NCI-H226 (cell line): ENCODE measurements at regions not wholly inside any gene's neighbourhood (a gene's known extent, or its start where the extent isn't known, plus 50 kb on each side); places are given as distances from the start of the nearest gene placed in this dataset.

Experiments
- DNase-seq: peaks from one replicate; pipeline ENCODE4 v3.0.0-alpha.2; 2015

DNA sequence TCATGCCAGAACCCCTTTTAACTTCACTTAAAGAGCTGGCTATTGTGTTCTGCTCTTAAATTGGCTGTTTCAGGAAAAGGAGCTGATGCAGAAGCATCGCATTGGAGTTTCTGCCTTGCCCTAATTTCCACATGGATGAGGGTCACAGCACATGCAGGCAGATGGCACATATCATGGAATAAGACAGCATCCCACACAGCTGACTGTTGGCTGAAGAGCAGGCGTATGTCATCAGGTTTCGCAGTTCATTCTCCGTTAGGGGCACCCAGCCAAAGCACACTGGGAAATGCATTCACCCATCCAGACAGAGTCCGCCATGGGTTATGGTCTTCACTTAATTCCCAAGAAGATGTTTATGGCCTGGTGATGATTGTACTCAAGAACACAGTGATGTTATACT is 572.5 kb downstream of the LIG4 start:
- DNase-seq, result no peak

DNA sequence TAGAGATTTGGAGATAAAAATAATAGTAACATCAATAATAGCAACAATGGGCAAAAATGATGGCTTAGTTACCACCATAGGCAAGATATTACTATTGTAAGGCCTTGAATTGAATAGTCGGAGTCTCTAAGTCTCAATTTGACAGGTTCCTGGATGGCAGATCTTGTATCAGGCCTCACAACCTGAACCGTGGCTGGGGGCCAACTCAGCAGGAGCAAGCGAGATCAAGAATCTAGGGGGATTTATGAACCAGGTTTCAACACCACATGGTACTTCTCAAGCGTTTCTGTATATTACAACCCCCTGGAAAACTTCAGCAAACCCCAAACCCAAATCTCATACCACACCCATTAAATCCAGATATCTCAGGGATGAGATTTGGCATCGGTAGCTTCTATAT is 573.8 kb downstream of the LIG4 start:
- DNase-seq, result no peak

DNA sequence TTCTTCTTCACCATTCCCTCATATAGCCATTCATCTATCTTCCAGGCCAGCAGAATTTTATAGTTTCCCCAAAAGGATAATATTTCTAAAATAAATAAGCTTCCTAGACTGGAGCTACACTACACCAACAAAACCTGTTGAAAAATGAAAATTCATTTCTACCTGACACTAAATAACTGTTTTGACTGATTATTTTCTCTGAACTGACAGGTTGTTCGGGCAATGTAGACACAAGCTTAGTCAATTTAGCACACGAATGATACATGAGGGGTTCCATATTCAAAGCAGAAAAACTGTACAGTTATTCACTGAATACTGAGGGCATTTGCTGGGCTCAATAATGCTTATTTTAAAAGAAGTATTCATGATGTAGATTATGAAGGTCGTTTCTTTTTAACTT is 589.7 kb downstream of the LIG4 start:
- no peak for DNase-seq

DNA sequence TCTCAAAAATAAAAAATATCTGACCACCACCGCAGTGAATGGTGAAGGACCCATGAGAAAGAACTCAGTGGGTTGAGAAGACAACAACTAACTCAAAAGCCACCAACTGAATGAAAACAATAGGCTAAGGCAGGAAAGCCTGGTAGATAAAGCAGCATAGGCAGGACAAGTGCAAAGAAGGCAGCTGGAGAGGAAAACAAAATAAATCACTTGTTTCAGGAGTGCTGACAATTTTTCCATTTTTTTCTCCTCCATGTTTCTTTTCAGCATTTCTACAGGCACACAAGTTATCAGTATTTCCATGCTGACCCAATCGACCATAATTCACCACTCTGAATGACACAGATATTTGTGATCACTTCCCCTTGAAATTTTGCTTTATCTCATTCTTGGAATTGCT is 597.8 kb downstream of the LIG4 start:
- DNase-seq, result no peak

DNA sequence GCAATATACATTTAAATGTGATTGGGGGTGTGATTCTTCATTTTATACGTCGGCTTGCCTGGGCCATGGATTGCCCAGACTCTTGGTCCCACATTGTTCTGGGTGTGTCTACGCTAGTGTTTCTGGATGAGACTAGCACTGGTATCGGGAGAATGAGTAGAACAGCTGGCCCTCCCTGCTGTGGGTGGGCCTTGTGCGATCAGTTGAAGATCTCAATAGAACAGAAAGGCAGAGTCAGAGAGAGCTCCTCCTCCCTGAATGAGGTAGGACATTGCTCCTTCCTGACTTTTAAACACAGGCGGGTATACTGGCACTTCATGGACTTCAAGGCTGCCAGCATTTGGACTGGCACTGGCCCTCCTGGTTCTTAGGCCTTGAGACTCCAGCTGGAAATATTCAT is 603.0 kb downstream of the LIG4 start:
- no peak for DNase-seq

DNA sequence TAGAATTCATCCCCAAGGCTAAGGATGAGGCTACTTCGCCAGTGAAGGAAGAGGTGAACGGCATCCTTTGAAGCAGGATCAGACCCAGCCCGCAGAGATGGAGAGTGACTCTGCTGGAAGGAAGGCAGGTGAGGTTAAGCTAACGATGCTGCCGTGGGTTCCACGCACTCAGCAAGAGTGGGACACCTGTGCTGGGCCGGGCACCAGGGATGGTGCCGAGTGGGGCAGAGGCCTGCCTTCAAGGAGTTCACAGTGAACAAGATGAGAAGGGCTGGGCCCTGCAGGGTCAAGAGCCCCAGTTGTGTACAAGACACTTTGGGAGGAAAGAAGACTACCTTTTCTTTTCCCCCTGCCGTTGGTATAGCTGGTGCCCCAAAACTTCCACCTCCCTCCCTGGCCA is 606.6 kb downstream of the LIG4 start:
- DNase-seq, result no peak

DNA sequence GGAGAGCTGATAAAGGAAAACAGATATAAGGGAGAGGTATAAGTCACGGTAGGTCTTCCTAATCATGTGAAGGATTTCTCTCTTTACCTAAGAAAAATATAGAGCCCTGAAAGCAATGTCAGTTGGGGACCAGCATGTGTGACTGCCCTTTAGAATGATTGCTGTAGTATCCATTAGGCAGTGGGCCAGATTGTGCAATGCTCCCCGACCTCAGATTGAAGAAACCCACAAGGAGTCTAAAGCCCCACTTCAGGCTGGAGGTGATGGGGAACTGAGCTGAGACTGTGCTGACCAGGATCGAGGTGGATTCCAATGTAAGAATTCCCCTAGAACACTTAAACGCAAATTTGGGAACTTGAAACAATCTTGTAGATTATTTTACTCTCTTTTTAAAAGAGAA is 614.4 kb downstream of the LIG4 start:
- DNase-seq, result no peak

DNA sequence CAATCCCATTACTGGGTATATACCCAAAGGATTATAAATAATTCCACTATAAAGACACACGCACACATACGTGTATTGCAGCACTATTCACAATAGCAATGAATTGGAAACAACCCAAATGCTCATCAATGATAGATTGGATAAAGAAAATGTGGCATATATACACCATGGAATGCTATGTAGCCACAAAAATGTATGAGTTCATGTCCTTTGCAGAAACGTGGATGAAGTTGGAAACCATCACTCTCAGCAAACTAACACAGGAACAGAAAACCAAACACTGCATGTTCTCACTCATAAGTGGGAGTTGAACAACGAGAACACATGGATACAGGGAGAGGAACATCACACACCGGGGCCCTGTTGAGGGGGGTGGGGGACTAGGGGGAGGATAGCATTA is 619.0 kb downstream of the LIG4 start:
- DNase-seq, result peak; percentile 8

DNA sequence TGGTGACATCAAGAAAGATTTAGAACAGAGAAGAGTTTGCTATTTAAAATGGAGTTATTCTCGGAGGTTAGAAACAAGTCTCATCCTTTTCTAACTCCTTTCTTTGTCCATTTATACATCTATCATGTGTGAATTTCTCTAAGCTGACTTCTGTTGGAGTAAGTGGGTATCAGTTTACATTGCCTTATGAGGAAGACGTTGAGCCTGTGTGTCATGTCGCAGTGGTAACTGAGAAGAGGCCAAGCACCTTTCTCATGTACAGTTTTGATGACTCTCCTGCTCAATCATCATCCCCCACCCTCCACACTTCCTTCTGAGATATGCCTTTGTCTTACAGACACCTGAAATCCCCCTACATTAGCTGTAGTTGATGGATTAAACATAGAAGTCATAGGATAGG is 624.8 kb downstream of the LIG4 start:
- DNase-seq, result no peak

DNA sequence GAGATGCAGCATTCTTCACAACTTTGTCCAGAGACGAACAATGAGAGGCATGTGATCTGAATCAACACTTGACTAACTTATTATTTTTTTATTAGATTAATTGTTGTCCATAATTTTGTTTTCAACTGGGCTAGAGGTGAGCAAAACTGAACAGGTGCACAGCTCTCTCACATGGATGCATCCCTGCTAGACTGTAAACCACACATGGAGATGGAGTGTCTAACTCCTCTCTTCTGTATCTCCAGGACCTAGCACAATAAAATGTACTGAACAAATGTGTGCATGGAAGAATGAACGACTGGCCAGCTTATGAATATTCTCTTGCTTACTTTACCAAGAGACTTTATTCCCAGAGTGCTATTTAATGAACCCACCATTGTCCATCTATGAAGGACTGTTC is 627.7 kb downstream of the LIG4 start:
- DNase-seq, result no peak

DNA sequence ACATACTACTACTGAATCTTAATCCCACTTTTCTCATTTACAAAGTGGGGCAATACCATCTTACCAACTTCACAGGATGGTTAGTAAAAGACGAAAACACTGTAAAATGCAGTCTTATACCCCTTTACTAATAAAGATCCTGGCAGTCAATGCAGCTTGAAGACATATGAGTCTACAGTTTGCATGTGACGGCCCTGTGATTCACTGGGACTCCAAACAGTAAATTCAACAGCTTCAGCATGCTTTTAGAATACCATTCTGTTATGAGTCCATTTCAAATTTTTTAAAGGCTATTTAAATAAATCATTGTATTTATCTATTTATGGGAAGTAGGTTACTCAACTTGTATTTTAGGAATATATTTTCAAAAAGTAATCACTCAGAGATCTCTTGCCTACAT is 629.1 kb downstream of the LIG4 start:
- no peak for DNase-seq

DNA sequence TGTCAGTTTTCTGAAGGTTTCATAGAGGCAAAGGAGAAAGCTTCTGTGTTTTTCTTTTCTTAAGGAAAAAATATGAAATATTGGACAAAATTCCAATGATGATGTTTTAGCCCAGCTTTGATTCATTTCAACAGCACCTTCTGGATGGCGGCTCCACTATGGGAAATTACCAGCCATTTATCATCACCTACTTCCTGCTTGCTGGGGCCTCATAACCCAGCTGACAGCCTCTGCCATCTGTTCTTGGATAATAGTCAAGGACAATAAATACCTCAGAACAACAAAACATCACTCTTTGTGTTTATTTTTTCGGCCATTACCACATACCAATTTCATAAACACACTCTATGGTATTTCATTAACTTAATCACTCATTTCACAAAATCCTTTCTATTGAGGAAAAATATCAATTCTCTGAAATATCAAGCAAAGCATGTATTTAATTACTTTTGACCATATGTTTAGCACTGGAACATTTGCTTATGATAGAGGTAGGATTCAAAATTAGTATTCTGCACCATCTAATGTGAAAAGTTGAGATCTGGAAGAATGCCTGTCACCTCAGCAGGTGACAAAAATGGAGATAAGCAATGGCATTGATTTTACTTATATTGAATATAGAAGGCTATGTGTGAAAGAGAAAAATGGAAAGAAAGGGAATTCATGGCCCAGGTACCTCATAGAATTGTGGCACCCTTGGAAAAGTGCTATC is 629.7 kb downstream of the LIG4 start:
- DNase-seq, result no peak

DNA sequence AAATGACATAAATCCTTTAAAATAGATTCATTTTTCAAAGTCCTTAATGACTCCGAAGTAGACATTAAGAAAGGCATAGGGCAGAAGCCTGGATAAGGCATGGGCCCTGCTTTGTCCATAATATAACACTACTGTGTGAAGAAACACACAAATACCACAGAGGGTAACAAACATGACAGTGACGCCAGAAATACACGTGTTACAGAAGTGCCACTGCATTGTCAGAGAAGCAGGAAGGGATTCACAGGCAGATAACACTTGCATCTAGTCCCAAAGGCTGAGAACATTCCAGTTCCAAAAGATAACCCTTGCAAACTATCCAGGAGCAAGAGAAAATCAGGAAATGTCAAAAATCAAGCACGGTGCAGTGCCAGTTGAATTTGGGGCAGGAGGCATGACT is 633.2 kb downstream of the LIG4 start:
- no peak for DNase-seq

DNA sequence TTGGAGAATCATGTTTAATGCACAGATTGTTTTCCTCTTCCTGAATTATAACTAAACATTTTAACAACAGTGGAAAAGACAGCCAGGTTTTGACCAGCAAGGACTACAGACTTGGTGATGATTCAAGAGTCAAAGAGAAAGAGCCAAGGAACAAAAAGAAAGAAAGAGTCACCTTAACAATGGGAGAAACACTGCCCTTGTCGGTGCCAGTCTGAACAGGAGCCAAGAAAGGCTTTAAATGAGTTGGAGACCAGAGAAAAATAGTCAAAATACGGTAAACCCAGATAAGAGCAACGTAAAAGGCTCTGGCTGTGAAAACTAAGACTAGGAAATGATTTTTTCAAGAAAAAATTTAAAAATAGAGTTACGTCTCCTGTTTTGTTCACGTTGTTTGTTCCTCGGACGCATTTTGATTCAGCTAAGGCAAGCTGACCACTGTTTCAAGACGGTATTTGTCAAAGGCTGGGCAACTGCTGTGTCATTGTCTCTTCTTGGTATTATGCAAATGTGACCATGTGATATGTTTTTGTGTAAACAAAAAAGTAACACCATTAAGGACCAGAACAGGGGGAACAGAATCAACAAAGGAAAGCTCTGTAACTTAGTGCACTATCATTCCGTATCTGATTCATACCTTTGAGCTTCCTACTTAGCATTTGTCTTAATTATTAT is 634.5 kb downstream of the LIG4 start:
- no peak for DNase-seq

DNA sequence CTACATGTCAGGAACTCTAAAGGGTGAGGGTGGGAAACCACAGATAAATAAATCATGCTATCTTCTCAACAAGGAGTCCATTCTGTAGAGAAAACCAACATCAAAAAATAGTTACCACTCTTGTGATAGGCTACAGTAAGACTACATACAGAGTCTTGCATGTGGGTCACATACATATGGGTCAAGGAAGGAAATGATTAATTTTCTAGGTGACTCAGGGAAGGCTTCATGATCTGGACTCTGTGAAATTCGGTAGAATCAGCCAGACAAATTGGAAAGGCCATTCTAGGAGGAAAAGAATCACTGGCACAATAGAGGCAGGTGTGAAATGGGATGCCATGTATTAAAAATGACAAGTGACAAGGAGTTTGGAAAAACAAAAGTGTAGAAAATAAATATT is 638.9 kb downstream of the LIG4 start:
- peak; percentile 7 for DNase-seq

DNA sequence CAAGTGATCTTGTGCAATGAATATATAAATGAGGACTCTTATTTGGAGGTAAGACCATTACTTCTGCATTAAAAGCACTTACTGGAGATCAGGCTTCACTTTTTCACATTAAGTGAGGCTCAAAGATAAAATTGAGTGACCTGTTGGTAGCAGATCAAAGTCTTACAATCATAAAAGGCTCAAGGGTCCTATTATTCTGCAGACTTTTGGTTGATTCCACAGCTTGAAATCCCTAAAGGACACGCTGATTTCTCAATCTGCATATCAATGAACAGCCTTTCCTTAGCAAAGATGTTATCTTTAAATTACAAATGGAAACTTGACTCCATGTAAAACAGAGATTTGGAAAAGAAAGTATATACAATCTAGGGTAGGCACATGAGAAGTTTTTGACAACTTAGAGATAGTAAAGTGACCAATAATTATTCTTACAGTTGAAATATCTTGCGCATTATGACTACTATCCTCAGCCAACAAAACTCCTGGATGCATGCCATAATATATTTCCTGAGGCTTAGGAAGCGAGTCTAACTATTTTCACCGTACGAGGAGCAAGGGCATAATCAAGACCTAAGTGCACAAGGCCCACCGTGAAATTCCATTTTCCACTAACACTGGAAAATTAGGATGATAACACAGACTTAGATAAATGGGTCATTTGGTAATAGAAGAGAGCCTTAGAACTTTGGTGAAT is 640.7 kb downstream of the LIG4 start:
- no peak for DNase-seq

DNA sequence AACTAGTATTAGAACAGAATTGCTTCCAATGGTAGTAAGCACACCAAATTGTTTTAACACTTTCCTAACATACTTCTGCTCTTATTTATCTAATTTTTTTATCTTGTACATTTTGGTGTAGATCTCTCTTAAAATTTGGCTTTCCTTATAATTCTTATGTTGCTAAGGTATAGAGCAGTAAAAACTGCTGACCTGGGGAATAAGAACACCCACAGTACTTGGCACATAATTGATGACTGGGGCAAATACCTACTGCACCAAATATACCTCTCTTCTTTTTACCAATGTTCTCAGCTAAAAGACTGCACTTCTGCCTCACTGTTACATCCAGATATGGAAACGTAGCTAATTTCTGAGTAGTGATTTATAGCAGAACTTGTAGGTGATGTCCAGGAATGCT is 642.2 kb downstream of the LIG4 start:
- DNase-seq, result no peak

DNA sequence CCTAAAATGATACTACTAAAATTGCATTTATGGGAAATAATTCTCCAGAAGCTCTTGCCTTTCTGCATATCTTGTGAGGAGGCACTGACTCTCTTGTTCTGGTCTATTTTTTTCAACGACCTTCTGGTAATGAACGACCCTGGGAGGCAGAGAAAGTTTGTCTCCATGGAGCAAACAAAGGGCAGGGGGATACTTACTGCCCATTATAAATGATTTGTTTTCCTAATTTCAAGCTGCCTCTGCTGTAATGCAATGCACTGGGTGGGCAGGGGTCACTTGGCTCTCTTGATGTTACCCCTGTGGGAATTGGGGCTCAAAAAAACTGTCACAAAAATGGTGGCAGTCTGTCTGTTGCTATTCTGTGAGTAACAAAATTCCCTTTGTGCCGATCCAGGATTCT is 643.2 kb downstream of the LIG4 start:
- DNase-seq, result no peak

DNA sequence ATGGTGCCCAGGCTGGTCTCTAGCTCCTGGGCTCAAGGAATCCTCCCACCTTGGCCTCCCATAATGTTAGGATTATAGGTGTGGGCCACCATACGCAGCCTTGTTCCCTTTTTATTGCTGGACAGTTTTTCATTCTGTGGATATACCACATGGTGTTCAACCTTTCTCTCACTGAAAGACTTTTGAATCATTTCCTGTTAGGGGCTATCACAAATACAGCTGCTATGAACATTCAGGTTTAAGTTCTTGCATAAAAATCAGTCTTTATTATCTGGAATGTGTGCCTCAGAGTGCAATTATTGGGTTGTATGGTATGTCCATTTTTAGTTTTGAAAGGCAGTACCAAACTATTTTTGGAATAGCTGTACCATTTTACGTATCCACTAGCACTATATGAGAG is 647.2 kb downstream of the LIG4 start:
- DNase-seq, result no peak

DNA sequence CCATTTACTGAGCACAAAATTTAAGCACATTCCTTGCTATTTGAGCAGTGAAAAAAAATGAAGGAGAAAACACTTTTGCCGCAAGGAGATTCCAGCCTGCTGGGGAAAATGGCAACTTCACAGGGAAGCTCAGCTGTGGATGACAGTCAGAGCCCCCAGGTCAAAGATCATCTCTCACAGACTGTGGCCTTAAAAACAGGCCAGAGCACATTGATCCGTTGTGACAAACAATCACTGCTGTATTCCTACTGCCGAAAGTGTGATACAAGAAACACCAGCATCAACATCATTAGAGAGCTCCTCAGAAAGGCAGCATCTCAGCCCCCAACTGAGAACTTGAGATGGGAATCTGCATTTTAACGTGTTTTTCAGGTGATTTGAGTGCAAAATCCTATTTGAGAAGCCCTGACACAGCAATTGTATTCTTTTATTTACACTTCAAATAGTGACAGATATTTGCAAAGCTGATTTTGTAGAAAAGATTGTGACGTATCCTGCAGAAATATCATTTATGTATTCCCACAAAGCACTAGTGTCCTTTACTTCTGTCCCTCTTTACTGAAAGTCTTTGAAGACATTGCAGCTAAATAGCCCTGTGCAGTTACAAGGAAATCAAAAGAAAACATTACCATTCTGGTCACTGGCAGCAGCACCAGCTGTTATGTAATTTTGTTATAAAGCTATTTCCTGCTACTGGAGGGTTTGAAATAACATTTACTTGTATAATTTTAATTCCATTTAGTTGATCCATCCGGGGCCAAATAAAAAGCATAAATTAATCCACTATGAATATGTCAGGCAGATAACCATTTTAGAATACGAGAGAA is 652.0 kb downstream of the LIG4 start:
- no peak for DNase-seq

DNA sequence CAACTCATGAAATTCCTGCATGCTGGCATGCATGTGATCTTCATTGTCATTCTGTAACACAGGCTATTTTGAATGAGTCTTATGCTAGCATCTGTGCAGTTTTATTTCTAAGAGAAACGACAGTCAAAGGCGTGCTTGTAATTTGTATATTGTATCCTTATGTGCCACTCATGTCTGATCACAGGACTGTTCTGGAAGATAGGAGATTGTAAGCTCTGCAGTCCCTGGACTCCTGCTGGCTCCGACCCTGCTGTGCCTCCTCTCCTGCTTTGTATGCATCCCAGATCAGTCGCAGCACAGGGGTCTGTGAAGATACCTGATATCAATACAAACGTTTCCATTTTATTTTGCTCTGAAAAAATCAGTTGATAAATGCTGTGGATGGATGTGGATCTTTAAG is 653.1 kb downstream of the LIG4 start:
- no peak for DNase-seq

DNA sequence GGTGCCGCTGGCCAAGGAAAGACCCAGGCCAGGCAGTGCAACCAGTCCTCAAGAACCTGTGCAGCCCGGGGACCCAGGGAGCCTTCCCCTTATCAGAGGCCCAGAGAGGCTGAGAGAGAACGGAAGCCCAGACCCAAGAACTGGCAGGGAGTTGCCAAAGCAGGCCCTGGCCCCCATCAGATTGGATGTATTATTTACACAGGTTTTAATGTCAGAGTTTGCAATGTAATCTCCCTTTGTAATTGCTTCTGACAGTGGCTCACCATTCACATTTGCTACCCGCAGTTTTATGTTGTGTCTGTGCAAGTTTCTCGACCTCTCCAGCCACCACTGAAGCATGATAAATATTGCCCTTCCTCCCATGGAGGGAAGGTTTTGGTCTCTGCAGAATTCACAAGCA is 660.9 kb downstream of the LIG4 start:
- DNase-seq, result no peak

DNA sequence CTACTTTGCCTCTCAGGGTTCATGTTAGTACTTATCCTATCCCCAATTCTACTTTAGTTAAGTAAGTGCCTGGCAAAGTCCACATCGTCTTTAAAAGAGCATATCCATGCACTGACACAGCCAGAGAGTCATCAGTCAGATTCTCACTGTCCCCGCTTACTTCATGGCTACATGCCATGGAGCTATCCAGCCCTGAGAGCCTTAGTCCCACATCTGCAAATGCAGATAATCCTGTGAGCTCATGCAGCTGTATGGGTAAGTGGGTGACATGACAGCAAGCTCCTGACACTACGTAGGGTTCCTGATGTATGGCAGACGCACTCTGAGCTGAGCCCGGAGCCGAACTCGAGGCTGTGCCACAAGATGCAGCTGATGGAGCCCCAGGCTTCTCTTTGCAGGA is 661.5 kb downstream of the LIG4 start:
- DNase-seq, result no peak

DNA sequence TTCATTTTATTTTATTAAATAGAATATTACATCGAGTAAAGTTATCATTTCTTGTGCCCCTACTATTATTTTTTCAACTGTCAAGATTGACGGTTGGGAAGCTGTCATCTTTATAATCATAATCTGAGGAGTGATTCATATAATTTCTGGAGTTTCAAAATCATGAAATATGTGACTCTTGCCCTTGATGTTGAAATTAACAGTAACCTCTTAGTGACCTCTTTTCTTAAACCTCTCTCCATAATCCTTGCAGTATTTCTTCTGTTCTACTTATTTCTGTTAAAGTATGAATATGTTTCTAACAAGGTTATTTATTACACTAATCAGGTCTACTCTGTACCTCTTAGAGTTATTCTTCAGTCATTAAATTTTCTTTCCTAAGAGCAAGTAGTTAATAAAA is 663.8 kb downstream of the LIG4 start:
- peak; percentile 16 for DNase-seq
